Natural killer cell (primary cell): ENCODE measurements at regions not wholly inside any gene's neighbourhood (a gene's known extent, or its start where the extent isn't known, plus 50 kb on each side); places are given as distances from the start of the nearest gene placed in this dataset.

ENCODE experiments used
- ATAC-seq, 3 donors: fragments of 150-1000 bp in 2 of 3; fragments of 200-7000 bp in 1 of 3; cut with Tn5 transposase; 1 replicate in 1 of 3; 2 replicates in 2 of 3; pipeline ENCODE4 v1.10.0; 2021; ENCODE audit warnings: mild to moderate bottlenecking in 2 of 3, moderate library complexity in 2 of 3
- DNase-seq, 2 donors: peaks; one replicate each; pipeline versions ENCODE4 v3.0.0 to v3.0.0-alpha.2; 2013 to 2021; ENCODE audit warnings: mixed read lengths in 1 of 2
- H3K27ac ChIP-seq: one replicate; pipeline ENCODE4 v1.5.1; 2013; ENCODE audit warnings: mild to moderate bottlenecking, low read length
- H3K27me3 ChIP-seq: one replicate; pipeline ENCODE4 v1.6.1; 2013; ENCODE audit warnings: low read length; ENCODE audit not compliant: control insufficient read depth, insufficient read depth
- H3K36me3 ChIP-seq: one replicate; pipeline ENCODE4 v1.6.1; 2013; ENCODE audit warnings: low read length; ENCODE audit not compliant: control insufficient read depth, insufficient read depth
- H3K4me1 ChIP-seq: one replicate; pipeline ENCODE4 v1.6.1; 2013; ENCODE audit warnings: low read length; ENCODE audit not compliant: control insufficient read depth, insufficient read depth
- H3K4me3 ChIP-seq: one replicate; pipeline ENCODE4 v1.5.1; 2013; ENCODE audit warnings: low read length
- H3K9me3 ChIP-seq: one replicate; pipeline ENCODE4 v1.6.1; 2013; ENCODE audit warnings: low read length; ENCODE audit not compliant: control insufficient read depth, insufficient read depth
- H3K27ac Mint-ChIP-seq, 2 donors: one replicate each; pipeline ENCODE4 v1.8.0; 2022; ENCODE audit warnings: mild to moderate bottlenecking in 2 of 2, mixed read lengths in 2 of 2, moderate library complexity in 1 of 2
- H3K27me3 Mint-ChIP-seq, 2 donors: one replicate each; pipeline ENCODE4 v1.8.0; 2022; ENCODE audit warnings: low read depth in 2 of 2, mixed read lengths in 2 of 2
- H3K36me3 Mint-ChIP-seq: one replicate; pipeline ENCODE4 v1.8.0; 2022; ENCODE audit warnings: mixed read lengths
- H3K4me1 Mint-ChIP-seq, 2 donors: one replicate each; pipeline ENCODE4 v1.8.0; 2022; ENCODE audit warnings: mixed read lengths in 2 of 2
- H3K4me3 Mint-ChIP-seq: one replicate; pipeline ENCODE4 v1.8.0; 2022; ENCODE audit warnings: mild to moderate bottlenecking, moderate library complexity, mixed read lengths
- H3K9me3 Mint-ChIP-seq, 2 donors: one replicate each; pipeline ENCODE4 v1.8.0; 2022; ENCODE audit warnings: mixed read lengths in 2 of 2
- WGBS: methylation state at CpG from one replicate; pipeline ENCODE4 v1.1.7; 2013; ENCODE audit warnings: missing lambda C conversion rate; ENCODE audit not compliant: insufficient coverage; 5-methylcytosine and 5-hydroxymethylcytosine counted together
- intact Hi-C: fragments of 100-400 bp; cut with micrococcal nuclease; formaldehyde crosslinking; loops from one replicate; pipeline ENCODE4 v1.14.2; 2022
- TF ChIP-seq, protein P1 (sequence below): fragments of 200-600 bp; IDR thresholded peaks from one replicate; pipeline ENCODE4 v1.8.0; 2022; ENCODE audit warnings: antibody characterized with exemption

GRCh38 chr1:25106352-25106751, 126.0 kb downstream of the SYF2 start:
- intact Hi-C loops = no loop called here
- Histone ChIP-seq H3K9me3 (peaks cover 18% of the 10 kb centered on the region), H3K4me1 (peaks cover 23% of the 10 kb centered on the region), H3K36me3 (no peaks in the 10 kb centered on the region), H3K27me3 (no peaks in the 10 kb centered on the region), H3K4me3 (no peak overlapping the region), H3K27ac (no peak overlapping the region)
- DNase-seq = no peak
- ATAC-seq = no peak
- peaks cover 17 to 22% of the 10 kb centered on the region in 2 donors for H3K4me1 Mint-ChIP-seq
- H3K4me3 Mint-ChIP-seq = no peak overlapping the region
- TF ChIP-seq, protein P1, sequence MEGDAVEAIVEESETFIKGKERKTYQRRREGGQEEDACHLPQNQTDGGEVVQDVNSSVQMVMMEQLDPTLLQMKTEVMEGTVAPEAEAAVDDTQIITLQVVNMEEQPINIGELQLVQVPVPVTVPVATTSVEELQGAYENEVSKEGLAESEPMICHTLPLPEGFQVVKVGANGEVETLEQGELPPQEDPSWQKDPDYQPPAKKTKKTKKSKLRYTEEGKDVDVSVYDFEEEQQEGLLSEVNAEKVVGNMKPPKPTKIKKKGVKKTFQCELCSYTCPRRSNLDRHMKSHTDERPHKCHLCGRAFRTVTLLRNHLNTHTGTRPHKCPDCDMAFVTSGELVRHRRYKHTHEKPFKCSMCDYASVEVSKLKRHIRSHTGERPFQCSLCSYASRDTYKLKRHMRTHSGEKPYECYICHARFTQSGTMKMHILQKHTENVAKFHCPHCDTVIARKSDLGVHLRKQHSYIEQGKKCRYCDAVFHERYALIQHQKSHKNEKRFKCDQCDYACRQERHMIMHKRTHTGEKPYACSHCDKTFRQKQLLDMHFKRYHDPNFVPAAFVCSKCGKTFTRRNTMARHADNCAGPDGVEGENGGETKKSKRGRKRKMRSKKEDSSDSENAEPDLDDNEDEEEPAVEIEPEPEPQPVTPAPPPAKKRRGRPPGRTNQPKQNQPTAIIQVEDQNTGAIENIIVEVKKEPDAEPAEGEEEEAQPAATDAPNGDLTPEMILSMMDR = no peak
- H3K9me3 Mint-ChIP-seq = peaks cover 0 to 4% of the 10 kb centered on the region in 2 donors
- peaks cover 11% of the 10 kb centered on the region for H3K36me3 Mint-ChIP-seq
- H3K27ac Mint-ChIP-seq = no peak overlapping the region
- WGBS = 58% methylated on average over 5 of the region's 5 CpGs
- H3K27me3 Mint-ChIP-seq = peaks cover 17 to 21% of the 10 kb centered on the region in 2 donors

DNA sequence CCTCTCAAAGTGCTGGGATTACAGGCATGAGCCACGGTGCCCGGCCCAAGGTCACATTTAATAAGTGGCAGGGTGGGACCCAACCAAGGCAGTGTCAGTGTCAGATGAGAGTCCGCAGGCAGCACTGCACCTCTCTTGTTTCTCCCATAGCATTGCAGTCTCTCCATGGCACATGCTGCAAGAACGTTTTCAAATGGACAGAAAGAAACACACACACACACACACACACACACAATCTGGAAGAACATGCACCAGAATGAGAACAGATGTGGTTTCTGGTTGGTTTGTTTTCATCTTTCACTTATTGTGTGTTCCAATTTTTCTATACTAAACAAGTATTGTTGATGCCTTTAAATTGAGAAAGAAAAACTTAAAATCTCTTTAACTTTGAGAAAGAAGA, 126.5 kb downstream of the SYF2 start:
- H3K27me3 ChIP-seq = no peaks in the 10 kb centered on the region
- no peak for DNase-seq
- 96% methylated on average over 3 of the region's 4 CpGs for WGBS
- H3K4me3 ChIP-seq = no peak overlapping the region
- H3K9me3 Mint-ChIP-seq = peaks cover 0 to 4% of the 10 kb centered on the region in 2 donors
- peaks cover 28% of the 10 kb centered on the region for H3K4me1 ChIP-seq
- no peak overlapping the region for H3K27ac Mint-ChIP-seq
- H3K9me3 ChIP-seq = peaks cover 18% of the 10 kb centered on the region
- H3K4me1 Mint-ChIP-seq = peaks cover 22 to 28% of the 10 kb centered on the region in 2 donors
- H3K27me3 Mint-ChIP-seq = peaks cover 17 to 21% of the 10 kb centered on the region in 2 donors
- intact Hi-C loops = no loop called here
- H3K4me3 Mint-ChIP-seq = no peak overlapping the region
- peaks cover 11% of the 10 kb centered on the region for H3K36me3 Mint-ChIP-seq
- ATAC-seq = no peak
- no peak overlapping the region for H3K27ac ChIP-seq
- no peaks in the 10 kb centered on the region for H3K36me3 ChIP-seq
- TF ChIP-seq, protein P1 = no peak

- Mint-ChIP-seq H3K36me3 (peaks cover 11% of the 10 kb centered on the region), H3K4me3 (no peak overlapping the region), H3K9me3 (peaks cover 0 to 4% of the 10 kb centered on the region in 2 donors), H3K27ac (no peak overlapping the region), H3K4me1 (peaks cover 29 to 35% of the 10 kb centered on the region in 2 donors), H3K27me3 (peaks cover 17 to 21% of the 10 kb centered on the region in 2 donors)
- WGBS = 73% methylated on average over 1 of the region's 1 CpG
- H3K4me1 ChIP-seq = peaks cover 36% of the 10 kb centered on the region
- H3K27ac ChIP-seq = no peak overlapping the region
- ATAC-seq (no peak), DNase-seq (no peak)
- peaks cover 17% of the 10 kb centered on the region for H3K9me3 ChIP-seq
- intact Hi-C loops = no loop called here
- no peaks in the 10 kb centered on the region for H3K36me3 ChIP-seq
- H3K27me3 ChIP-seq = no peaks in the 10 kb centered on the region
- H3K4me3 ChIP-seq = no peak overlapping the region
- TF ChIP-seq, protein P1 = no peak
These were observed 127.3 kb downstream of the SYF2 start for GRCh38 chr1:25104932-25105561.
